ENCODE measurements at regions not wholly inside any gene's neighbourhood (a gene's known extent, or its start where the extent isn't known, plus 50 kb on each side); places are given as distances from the start of the nearest gene placed in this dataset.
A peak's percentile ranks its signal among the peaks of the same experiment; 100 is the strongest.

DNA sequence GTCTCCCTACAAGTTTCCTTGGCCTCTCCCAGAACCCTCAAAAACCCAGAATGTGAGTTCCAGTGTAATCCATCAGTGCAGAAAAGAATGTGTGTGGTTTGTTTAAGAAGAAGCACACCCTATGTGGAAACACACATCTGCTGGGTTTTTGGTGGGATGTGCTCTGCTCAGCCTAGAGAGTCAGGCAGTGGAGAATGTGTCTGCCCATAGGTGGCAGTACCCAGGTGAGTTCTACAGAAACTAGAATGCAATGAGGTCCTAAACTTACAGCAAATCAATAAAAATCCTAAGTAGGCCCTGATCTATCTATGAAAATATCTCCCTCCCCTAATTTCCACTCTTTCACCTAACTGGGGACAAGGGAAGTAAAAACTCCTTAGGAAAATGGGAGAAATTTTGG, 437.3 kb downstream of the DHX35 start:
- 0 out of 2 replicates have a peak overlapping the region, but pooled peaks have one; percentile 5 for H2AFZ ChIP-seq (ENCODE audit: low read depth, low read length)
- no peaks in the 10 kb centered on the region for H3K36me3 ChIP-seq (replicated peaks; ENCODE audit: low read depth, low read length)
- H3K27me3 ChIP-seq (ENCODE audit: low read depth, low read length): no peaks in the 10 kb centered on the region
- no peaks in the 10 kb centered on the region for H3K4me1 ChIP-seq (ENCODE audit: low read length)
- no peak overlapping the region for H3K4me3 ChIP-seq (ENCODE audit: low read length)
- H3K4me2 ChIP-seq (ENCODE audit: low read length): no peak overlapping the region
- no peaks in the 10 kb centered on the region for H4K20me1 ChIP-seq (ENCODE audit: insufficient read depth, low read length)
- H3K27ac ChIP-seq (ENCODE audit: low read length): no peak overlapping the region
- TF ChIP-seq EZH2phosphoT487 (IDR thresholded peaks at IDR 0.05; ENCODE audit: low read depth): no peak
- peak; percentile 82 for TF ChIP-seq CTCF (IDR thresholded peaks at IDR 0.05; ENCODE audit: low read depth, low read length)
- H3K9me3 ChIP-seq (ENCODE audit: insufficient read depth, low read length): no peaks in the 10 kb centered on the region
- H3K9ac ChIP-seq (ENCODE audit: low read length): no peak overlapping the region
- H3K79me2 ChIP-seq (ENCODE audit: low read length): no peaks in the 10 kb centered on the region

DNA sequence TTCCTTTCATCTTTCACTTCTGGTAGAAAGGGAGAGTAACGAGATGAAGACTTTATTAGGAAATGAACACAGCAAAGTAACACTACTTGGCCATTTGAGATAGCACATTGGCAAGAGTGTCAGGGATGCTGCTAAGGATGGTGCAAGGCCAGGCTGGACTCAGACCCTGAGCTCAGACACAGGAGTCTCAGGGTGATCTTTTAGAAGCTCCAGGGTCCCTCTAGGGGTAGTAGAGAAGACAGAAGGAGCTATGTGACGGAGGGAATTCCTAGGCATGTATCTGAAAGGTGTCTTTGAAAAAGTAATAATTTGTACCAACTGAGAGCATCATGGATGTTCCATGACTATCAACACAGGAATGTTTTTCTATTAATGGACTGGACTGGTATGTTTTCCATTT, 436.5 kb downstream of the DHX35 start:
- Histone ChIP-seq H3K4me3 (ENCODE audit: low read length) (no peak overlapping the region), H3K79me2 (ENCODE audit: low read length) (no peaks in the 10 kb centered on the region), H3K27ac (ENCODE audit: low read length) (no peak overlapping the region), H3K36me3 (replicated peaks; ENCODE audit: low read depth, low read length) (no peaks in the 10 kb centered on the region), H3K4me2 (ENCODE audit: low read length) (no peak overlapping the region), H3K9me3 (ENCODE audit: insufficient read depth, low read length) (no peaks in the 10 kb centered on the region), H3K4me1 (ENCODE audit: low read length) (no peaks in the 10 kb centered on the region), H3K27me3 (ENCODE audit: low read depth, low read length) (no peaks in the 10 kb centered on the region), H3K9ac (ENCODE audit: low read length) (no peak overlapping the region), H2AFZ (ENCODE audit: low read depth, low read length) (0 out of 2 replicates have a peak overlapping the region, but pooled peaks have one; percentile 9), H4K20me1 (ENCODE audit: insufficient read depth, low read length) (no peaks in the 10 kb centered on the region)
- TF ChIP-seq CTCF (IDR thresholded peaks at IDR 0.05; ENCODE audit: low read depth, low read length) (peak; percentile 77), EZH2phosphoT487 (IDR thresholded peaks at IDR 0.05; ENCODE audit: low read depth) (no peak)

GRCh38 chr20:39397646-39398045, 435.5 kb downstream of the DHX35 start:
- no peak overlapping the region for H3K4me3 ChIP-seq (ENCODE audit: low read length)
- no peaks in the 10 kb centered on the region for H3K9me3 ChIP-seq (ENCODE audit: insufficient read depth, low read length)
- H3K36me3 ChIP-seq (replicated peaks; ENCODE audit: low read depth, low read length): no peaks in the 10 kb centered on the region
- no peak overlapping the region for H3K9ac ChIP-seq (ENCODE audit: low read length)
- H2AFZ ChIP-seq (ENCODE audit: low read depth, low read length): no peak overlapping the region
- H3K27ac ChIP-seq (ENCODE audit: low read length): no peak overlapping the region
- no peaks in the 10 kb centered on the region for H3K4me1 ChIP-seq (ENCODE audit: low read length)
- TF ChIP-seq CTCF (IDR thresholded peaks at IDR 0.05; ENCODE audit: low read depth, low read length) (no peak), EZH2phosphoT487 (IDR thresholded peaks at IDR 0.05; ENCODE audit: low read depth) (no peak)
- no peaks in the 10 kb centered on the region for H3K27me3 ChIP-seq (ENCODE audit: low read depth, low read length)
- H3K79me2 ChIP-seq (ENCODE audit: low read length): no peaks in the 10 kb centered on the region
- no peak overlapping the region for H3K4me2 ChIP-seq (ENCODE audit: low read length)
- H4K20me1 ChIP-seq (ENCODE audit: insufficient read depth, low read length): no peaks in the 10 kb centered on the region

GRCh38 chr20:39395478-39396291, 433.5 kb downstream of the DHX35 start:
- H3K4me3 ChIP-seq (ENCODE audit: low read length): no peak overlapping the region
- no peak overlapping the region for H2AFZ ChIP-seq (ENCODE audit: low read depth, low read length)
- no peaks in the 10 kb centered on the region for H4K20me1 ChIP-seq (ENCODE audit: insufficient read depth, low read length)
- H3K27me3 ChIP-seq (ENCODE audit: low read depth, low read length): no peaks in the 10 kb centered on the region
- H3K9me3 ChIP-seq (ENCODE audit: insufficient read depth, low read length): no peaks in the 10 kb centered on the region
- H3K4me2 ChIP-seq (ENCODE audit: low read length): no peak overlapping the region
- TF ChIP-seq EZH2phosphoT487 (IDR thresholded peaks at IDR 0.05; ENCODE audit: low read depth): no peak
- TF ChIP-seq CTCF (IDR thresholded peaks at IDR 0.05; ENCODE audit: low read depth, low read length): no peak
- H3K79me2 ChIP-seq (ENCODE audit: low read length): no peaks in the 10 kb centered on the region
- no peak overlapping the region for H3K9ac ChIP-seq (ENCODE audit: low read length)
- H3K27ac ChIP-seq (ENCODE audit: low read length): no peak overlapping the region
- no peaks in the 10 kb centered on the region for H3K36me3 ChIP-seq (replicated peaks; ENCODE audit: low read depth, low read length)
- no peaks in the 10 kb centered on the region for H3K4me1 ChIP-seq (ENCODE audit: low read length)
